Coronary artery (tissue), 2 donors: ENCODE measurements at regions not wholly inside any gene's neighbourhood (a gene's known extent, or its start where the extent isn't known, plus 50 kb on each side); places are given as distances from the start of the nearest gene placed in this dataset.

Source experiments
- DNase-seq: peaks from one replicate; pipeline ENCODE4 v3.0.0-alpha.2; 2017; ENCODE audit warnings: low spot score
- H3K27ac ChIP-seq, 2 donors: fragments of 200-600 bp; sonication (generic); one replicate each; pipeline ENCODE4 v1.5.1; 2016 to 2019
- H3K4me3 ChIP-seq: fragments of 200-600 bp; sonication (generic); 2 replicates; pipeline ENCODE4 v1.5.1; 2016; ENCODE audit warnings: mild to moderate bottlenecking, moderate library complexity
- CTCF ChIP-seq: fragments of 200-600 bp; sonication (generic); IDR thresholded peaks from one replicate; pipeline ENCODE4 v1.5.1; 2019; ENCODE audit warnings: antibody characterized with exemption

- no peak for TF ChIP-seq CTCF
- Histone ChIP-seq H3K27ac (no peak overlapping the region), H3K4me3 (no peak overlapping the region)
- no peak for DNase-seq
These were observed 168.7 kb downstream of the GPR37 start for GRCh38 chr7:124596881-124597280.

- TF ChIP-seq CTCF, result no peak
- no peak overlapping the region for H3K4me3 ChIP-seq
- no peak for DNase-seq
- no peak overlapping the region for H3K27ac ChIP-seq
These were observed 174.8 kb downstream of the GPR37 start for GRCh38 chr7:124590814-124591213.

- H3K27ac ChIP-seq, result no peak overlapping the region
- no peak overlapping the region for H3K4me3 ChIP-seq
- no peak for DNase-seq
- no peak for TF ChIP-seq CTCF
These were observed 188.3 kb downstream of the GPR37 start for GRCh38 chr7:124577256-124577655.

- TF ChIP-seq CTCF, result no peak
- no peak for DNase-seq
- no peak overlapping the region for H3K4me3 ChIP-seq
- no peak overlapping the region for H3K27ac ChIP-seq
These were observed 190.4 kb downstream of the GPR37 start for GRCh38 chr7:124575176-124575575.

- DNase-seq, result no peak
- no peak for TF ChIP-seq CTCF
- Histone ChIP-seq H3K4me3 (no peak overlapping the region), H3K27ac (no peak overlapping the region)
These were observed 195.0 kb downstream of the GPR37 start for GRCh38 chr7:124570558-124570957.

- no peak for TF ChIP-seq CTCF
- no peak overlapping the region for H3K4me3 ChIP-seq
- no peak overlapping the region for H3K27ac ChIP-seq
- DNase-seq, result no peak
These were observed 199.0 kb downstream of the GPR37 start for GRCh38 chr7:124566583-124566982.

GRCh38 chr7:124557587-124557986 lies 208.0 kb downstream of the GPR37 start:
- Histone ChIP-seq H3K27ac (no peak overlapping the region), H3K4me3 (no peak overlapping the region)
- no peak for TF ChIP-seq CTCF
- DNase-seq, result no peak
